Hepatocyte (in vitro differentiated cells): ENCODE measurements at regions not wholly inside any gene's neighbourhood (a gene's known extent, or its start where the extent isn't known, plus 50 kb on each side); places are given as distances from the start of the nearest gene placed in this dataset.
"Not testable (repeated sequence)": the region's sequence is repeated elsewhere in the genome, so short reads cannot be mapped to it uniquely, and the experiment has no call there.

Experiments used
- DNase-seq: peaks from one replicate; pipeline ENCODE4 v3.0.0-alpha.2; 2016; ENCODE audit warnings: low spot score
- H2AFZ ChIP-seq: fragments of 200-600 bp; sonication (generic); 2 replicates; pipeline ENCODE4 v1.6.0; 2016; ENCODE audit warnings: antibody characterized with exemption, mild to moderate bottlenecking
- H3K27ac ChIP-seq: fragments of 200-600 bp; sonication (generic); 2 replicates; pipeline ENCODE4 v1.5.1; 2016; ENCODE audit warnings: mild to moderate bottlenecking
- H3K27me3 ChIP-seq: fragments of 200-600 bp; sonication (generic); 2 replicates; pipeline ENCODE4 v1.6.1; 2016
- H3K36me3 ChIP-seq: fragments of 200-600 bp; sonication (generic); replicated peaks from 2 replicates; pipeline ENCODE4 v1.5.1; 2016; ENCODE audit warnings: low read depth; ENCODE audit not compliant: insufficient read depth
- H3K4me1 ChIP-seq: fragments of 200-600 bp; sonication (generic); 2 replicates; pipeline ENCODE4 v1.5.1; 2016; ENCODE audit warnings: mild to moderate bottlenecking, moderate library complexity; ENCODE audit not compliant: insufficient read depth
- H3K4me2 ChIP-seq: fragments of 200-600 bp; sonication (generic); 2 replicates; pipeline ENCODE4 v1.6.0; 2016
- H3K4me3 ChIP-seq: fragments of 200-600 bp; sonication (generic); 2 replicates; pipeline ENCODE4 v1.5.1; 2016; ENCODE audit warnings: mild to moderate bottlenecking
- H3K79me2 ChIP-seq: fragments of 200-600 bp; sonication (generic); 2 replicates; pipeline ENCODE4 v1.6.0; 2017; ENCODE audit warnings: mild to moderate bottlenecking
- H3K9me2 ChIP-seq: fragments of 200-600 bp; sonication (generic); replicated peaks from 2 replicates; pipeline ENCODE4 v1.6.0; 2017; ENCODE audit warnings: mild to moderate bottlenecking; ENCODE audit not compliant: insufficient read depth
- H3K9me3 ChIP-seq: fragments of 200-600 bp; sonication (generic); 2 replicates; pipeline ENCODE4 v1.5.1; 2016; ENCODE audit warnings: low read depth, mild to moderate bottlenecking
- H4K20me1 ChIP-seq: fragments of 200-600 bp; sonication (generic); 2 replicates; pipeline ENCODE4 v1.6.0; 2016; ENCODE audit warnings: mild to moderate bottlenecking; ENCODE audit not compliant: insufficient read depth, poor library complexity, severe bottlenecking
- EZH2 ChIP-seq: fragments of 200-600 bp; sonication (generic); IDR thresholded peaks from 2 replicates; pipeline ENCODE4 v1.6.1; 2016; ENCODE audit warnings: antibody characterized with exemption, mild to moderate bottlenecking, borderline replicate concordance
- EZH2phosphoT487 ChIP-seq: fragments of 200-600 bp; sonication (generic); IDR thresholded peaks from one replicate; pipeline ENCODE4 v1.6.1; 2018; ENCODE audit warnings: antibody characterized with exemption, mild to moderate bottlenecking, low read depth, moderate library complexity; ENCODE audit not compliant: unreplicated experiment, severe bottlenecking
- WGBS: methylation state at CpG from one replicate; pipeline ENCODE4 v1.1.6; 2016; ENCODE audit warnings: low lambda C conversion rate; ENCODE audit errors: missing lambda C conversion rate; 5-methylcytosine and 5-hydroxymethylcytosine counted together
- TF ChIP-seq, protein P1 (sequence below): fragments of 200-600 bp; sonication (generic); IDR thresholded peaks from 2 replicates; pipeline ENCODE4 v1.5.1; 2016; ENCODE audit warnings: antibody characterized with exemption, mild to moderate bottlenecking; ENCODE audit not compliant: poor library complexity

DNA sequence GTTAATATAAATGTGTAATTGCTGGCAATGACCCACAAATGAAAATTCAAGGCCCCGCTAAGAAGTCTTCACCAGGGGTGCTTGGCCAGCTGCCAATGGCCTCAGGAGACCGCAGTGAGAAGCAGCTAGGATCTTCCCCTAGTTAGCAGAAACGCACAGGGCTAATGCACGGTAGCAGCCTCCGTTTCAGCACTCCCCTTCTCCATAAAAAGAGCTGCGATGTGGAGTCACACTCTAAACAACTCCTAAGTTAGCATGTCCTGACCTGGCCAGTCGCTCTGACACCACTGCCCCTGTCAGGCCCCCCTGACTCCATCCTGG lies 139.0 kb downstream of the SEPTIN14 start:
- H3K4me1 ChIP-seq: no peaks in the 10 kb centered on the region
- no peak overlapping the region for H3K27ac ChIP-seq
- H3K4me2 ChIP-seq: no peak overlapping the region
- H3K9me2 ChIP-seq: no peaks in the 10 kb centered on the region
- H3K9me3 ChIP-seq: no peaks in the 10 kb centered on the region
- no peak overlapping the region for H2AFZ ChIP-seq
- H3K79me2 ChIP-seq: no peaks in the 10 kb centered on the region
- no peaks in the 10 kb centered on the region for H3K36me3 ChIP-seq
- H3K4me3 ChIP-seq: no peak overlapping the region
- 53% methylated on average over 7 of the region's 7 CpGs for WGBS
- DNase-seq: no peak
- no peaks in the 10 kb centered on the region for H3K27me3 ChIP-seq
- H4K20me1 ChIP-seq: no peaks in the 10 kb centered on the region
- TF ChIP-seq, protein P1, sequence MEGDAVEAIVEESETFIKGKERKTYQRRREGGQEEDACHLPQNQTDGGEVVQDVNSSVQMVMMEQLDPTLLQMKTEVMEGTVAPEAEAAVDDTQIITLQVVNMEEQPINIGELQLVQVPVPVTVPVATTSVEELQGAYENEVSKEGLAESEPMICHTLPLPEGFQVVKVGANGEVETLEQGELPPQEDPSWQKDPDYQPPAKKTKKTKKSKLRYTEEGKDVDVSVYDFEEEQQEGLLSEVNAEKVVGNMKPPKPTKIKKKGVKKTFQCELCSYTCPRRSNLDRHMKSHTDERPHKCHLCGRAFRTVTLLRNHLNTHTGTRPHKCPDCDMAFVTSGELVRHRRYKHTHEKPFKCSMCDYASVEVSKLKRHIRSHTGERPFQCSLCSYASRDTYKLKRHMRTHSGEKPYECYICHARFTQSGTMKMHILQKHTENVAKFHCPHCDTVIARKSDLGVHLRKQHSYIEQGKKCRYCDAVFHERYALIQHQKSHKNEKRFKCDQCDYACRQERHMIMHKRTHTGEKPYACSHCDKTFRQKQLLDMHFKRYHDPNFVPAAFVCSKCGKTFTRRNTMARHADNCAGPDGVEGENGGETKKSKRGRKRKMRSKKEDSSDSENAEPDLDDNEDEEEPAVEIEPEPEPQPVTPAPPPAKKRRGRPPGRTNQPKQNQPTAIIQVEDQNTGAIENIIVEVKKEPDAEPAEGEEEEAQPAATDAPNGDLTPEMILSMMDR: no peak
- TF ChIP-seq EZH2 (no peak), EZH2phosphoT487 (no peak)

DNA sequence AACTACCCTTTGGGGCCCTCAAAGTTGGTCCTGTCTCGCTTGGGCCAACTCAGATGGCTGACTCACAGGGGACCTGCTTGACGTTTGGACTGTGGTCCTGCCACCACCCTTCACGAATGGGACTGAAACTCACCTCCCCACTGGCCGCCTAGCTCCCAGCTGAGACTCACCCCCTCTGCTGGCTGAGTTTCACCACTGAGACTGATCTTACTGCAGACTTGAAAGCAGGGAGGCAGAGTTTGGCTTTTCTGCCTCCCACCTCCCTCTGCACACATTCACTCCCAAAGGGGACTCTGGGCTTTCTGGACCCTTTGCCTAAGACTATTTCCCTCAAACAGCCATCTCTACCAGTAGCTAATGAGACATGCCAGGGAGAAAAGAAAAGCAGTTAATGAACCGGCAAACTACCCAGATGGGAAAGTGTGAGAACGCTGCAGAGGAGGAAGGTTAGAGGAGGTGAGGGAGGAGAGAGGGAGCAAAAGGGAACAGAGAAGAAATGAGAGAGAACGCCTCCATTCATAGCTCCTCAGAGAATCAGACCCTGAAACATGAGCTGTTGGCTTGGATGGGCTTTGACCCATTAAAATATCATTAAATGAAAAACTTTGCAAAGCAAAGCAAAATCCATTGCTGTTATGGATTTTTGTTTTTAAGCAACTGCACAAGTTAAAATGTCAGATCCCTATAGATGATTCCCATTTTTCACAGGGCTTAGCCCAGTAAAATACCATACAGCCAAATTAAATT lies 139.5 kb downstream of the SEPTIN14 start:
- not testable (repeated sequence) for H3K27ac ChIP-seq, H3K36me3 ChIP-seq, H3K4me1 ChIP-seq, H4K20me1 ChIP-seq, H2AFZ ChIP-seq, H3K27me3 ChIP-seq, H3K9me2 ChIP-seq, H3K4me2 ChIP-seq, H3K9me3 ChIP-seq, H3K4me3 ChIP-seq, DNase-seq, H3K79me2 ChIP-seq
- TF ChIP-seq, protein P1: peak; percentile 24
- 67% methylated on average over 4 of the region's 7 CpGs for WGBS

DNA sequence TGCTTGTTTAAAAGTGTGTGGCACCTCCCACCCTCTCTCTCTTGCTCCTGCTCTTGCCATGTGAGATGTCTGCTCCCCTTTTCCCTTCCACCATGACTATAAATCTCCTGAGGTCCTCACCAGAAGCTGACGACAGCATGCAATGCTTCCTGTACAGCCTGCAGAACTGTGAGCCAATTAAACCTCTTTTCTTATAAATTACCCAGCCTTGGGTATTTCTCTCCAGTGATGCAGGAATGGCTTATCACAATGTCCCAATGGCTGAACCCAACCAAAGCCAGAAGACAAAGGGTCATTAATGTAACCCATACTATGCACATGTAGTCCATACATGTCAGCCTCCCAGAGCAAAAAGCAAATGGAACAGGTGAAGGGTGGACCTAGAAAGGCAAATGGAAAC lies 141.5 kb downstream of the SEPTIN14 start:
- H3K79me2 ChIP-seq, H3K9me3 ChIP-seq, H3K4me1 ChIP-seq, H3K4me2 ChIP-seq, H3K36me3 ChIP-seq, H3K9me2 ChIP-seq, H4K20me1 ChIP-seq, H2AFZ ChIP-seq, DNase-seq, H3K27ac ChIP-seq, H3K4me3 ChIP-seq, H3K27me3 ChIP-seq: not testable (repeated sequence)
- 83% methylated on average over 1 of the region's 1 CpG for WGBS

DNA sequence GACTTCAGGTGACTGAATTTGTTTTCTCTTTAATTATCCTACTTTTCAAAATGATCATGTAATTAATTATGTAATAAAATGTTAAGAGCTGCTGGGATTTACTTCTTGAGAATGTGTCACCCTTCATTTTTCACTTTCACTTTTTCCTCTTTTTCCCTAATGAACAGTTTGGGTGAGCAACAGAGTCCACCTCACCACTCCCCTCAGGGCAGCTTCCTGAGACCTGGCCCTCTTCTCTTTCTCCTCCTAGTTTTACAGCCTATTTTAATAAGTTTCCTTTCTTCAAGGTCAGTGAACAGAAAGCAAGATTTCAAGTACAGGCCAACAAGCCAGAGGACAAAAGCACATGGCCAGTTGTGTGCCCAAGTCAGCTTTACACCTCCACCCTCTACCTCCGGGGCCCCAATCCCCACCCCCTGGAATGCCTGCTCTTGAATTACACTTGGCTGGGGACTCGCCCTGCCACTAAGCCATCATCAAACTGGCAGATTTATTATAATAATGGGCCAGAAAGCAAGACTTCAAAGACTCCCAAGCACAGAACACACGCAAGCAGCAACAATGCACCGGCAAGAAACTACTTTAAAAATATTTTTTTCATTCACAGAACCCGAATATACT lies 143.1 kb upstream of the VOPP1 start:
- H3K9me2 ChIP-seq, H4K20me1 ChIP-seq, H3K27ac ChIP-seq, H3K4me2 ChIP-seq, H3K4me1 ChIP-seq, H3K79me2 ChIP-seq, H2AFZ ChIP-seq, H3K27me3 ChIP-seq, DNase-seq, H3K4me3 ChIP-seq, H3K9me3 ChIP-seq, H3K36me3 ChIP-seq: not testable (repeated sequence)
- WGBS: 44% methylated on average over 4 of the region's 5 CpGs

DNA sequence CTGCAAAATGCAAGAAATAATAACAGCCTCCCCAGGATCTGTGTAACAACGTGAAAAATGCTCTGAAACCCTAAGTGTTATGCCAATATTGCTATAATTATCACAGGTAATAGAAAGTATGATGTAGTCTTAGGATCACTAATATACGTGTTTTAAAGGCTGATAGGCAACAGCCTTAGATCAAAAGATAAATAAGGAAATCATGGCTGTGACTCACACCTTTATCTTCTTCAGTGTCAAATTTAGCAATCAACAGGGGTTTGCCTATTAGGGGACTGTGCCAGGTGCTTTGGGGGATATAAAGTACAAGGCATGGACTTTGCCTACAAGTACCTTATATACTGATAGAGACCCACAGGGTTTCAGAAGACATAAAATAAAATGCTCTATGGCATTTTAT lies 142.1 kb upstream of the VOPP1 start:
- not testable (repeated sequence) for H2AFZ ChIP-seq, H3K36me3 ChIP-seq, H3K9me3 ChIP-seq, H3K9me2 ChIP-seq, H3K4me3 ChIP-seq, H3K27me3 ChIP-seq, H3K4me2 ChIP-seq, H3K4me1 ChIP-seq, H4K20me1 ChIP-seq, H3K79me2 ChIP-seq, H3K27ac ChIP-seq, DNase-seq
- WGBS: 61% methylated on average over 2 of the region's 2 CpGs

DNA sequence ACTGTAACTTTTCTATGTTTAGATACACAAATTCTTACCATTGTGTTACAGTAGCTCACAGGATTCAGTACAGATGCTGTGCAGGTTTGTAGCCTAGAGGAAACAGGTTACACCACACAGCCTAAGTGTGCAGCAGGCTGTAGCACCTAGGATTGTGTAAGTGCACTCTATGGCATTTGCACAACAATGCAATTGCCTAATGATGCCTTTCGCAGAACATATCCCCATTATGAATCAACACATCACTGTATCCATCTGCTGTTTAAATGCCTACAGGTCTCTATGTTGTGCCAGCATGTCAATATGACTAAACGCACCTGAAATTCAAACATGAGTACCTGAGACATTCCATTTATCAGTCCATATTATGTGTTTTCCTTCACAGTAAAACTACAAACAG lies 138.0 kb upstream of the VOPP1 start:
- H3K79me2 ChIP-seq, H2AFZ ChIP-seq, H3K36me3 ChIP-seq, DNase-seq, H3K4me2 ChIP-seq, H3K27ac ChIP-seq, H4K20me1 ChIP-seq, H3K27me3 ChIP-seq, H3K9me2 ChIP-seq, H3K4me3 ChIP-seq, H3K9me3 ChIP-seq, H3K4me1 ChIP-seq: not testable (repeated sequence)
- 87% methylated on average over 2 of the region's 2 CpGs for WGBS

DNA sequence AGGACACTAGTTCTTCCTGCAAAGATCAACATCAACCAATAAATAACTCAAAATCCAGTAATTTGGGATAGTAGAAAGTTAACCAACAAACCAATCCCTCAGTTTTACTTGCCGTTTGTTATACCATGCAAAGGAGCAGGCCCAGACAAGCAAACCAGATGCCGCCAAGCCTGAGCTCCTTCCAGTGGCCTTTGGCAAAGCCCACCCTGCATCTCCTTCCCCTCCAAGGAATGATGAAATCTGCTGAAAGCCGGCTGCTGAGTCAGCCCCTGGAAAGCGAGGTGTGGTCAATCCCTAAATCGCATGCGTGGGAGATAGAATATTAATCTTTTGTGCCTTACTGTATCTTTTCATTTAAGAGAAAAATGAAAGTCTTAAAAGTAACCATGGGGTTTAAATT lies 135.7 kb upstream of the VOPP1 start:
- not testable (repeated sequence) for H3K9me3 ChIP-seq, H3K9me2 ChIP-seq, H3K4me3 ChIP-seq, H3K4me1 ChIP-seq, H3K27ac ChIP-seq, H3K27me3 ChIP-seq, H4K20me1 ChIP-seq, H3K4me2 ChIP-seq, H3K79me2 ChIP-seq, H2AFZ ChIP-seq, H3K36me3 ChIP-seq, DNase-seq
- WGBS: 92% methylated on average over 6 of the region's 6 CpGs
